Neural progenitor cell (in vitro differentiated cells): ENCODE measurements at regions not wholly inside any gene's neighbourhood (a gene's known extent, or its start where the extent isn't known, plus 50 kb on each side); places are given as distances from the start of the nearest gene placed in this dataset.

Experiments used
- DNase-seq: peaks from one replicate; pipeline ENCODE4 v3.0.0-alpha.2; 2016; ENCODE audit warnings: low spot score
- H2AFZ ChIP-seq: fragments of 200-600 bp; sonication (generic); replicated peaks from 2 replicates; pipeline ENCODE4 v1.6.1; 2016; ENCODE audit warnings: antibody characterized with exemption
- H3F3A ChIP-seq: fragments of 200-600 bp; sonication (generic); 2 replicates; pipeline ENCODE4 v1.6.1; 2016; ENCODE audit warnings: antibody characterized with exemption, low read depth
- H3K27ac ChIP-seq: fragments of 200-600 bp; sonication (generic); 2 replicates; pipeline ENCODE4 v1.5.1; 2016; ENCODE audit warnings: mild to moderate bottlenecking
- H3K27me3 ChIP-seq: fragments of 200-600 bp; sonication (generic); 2 replicates; pipeline ENCODE4 v1.6.1; 2016; ENCODE audit warnings: mild to moderate bottlenecking, moderate library complexity
- H3K36me3 ChIP-seq: fragments of 200-600 bp; sonication (generic); 2 replicates; pipeline ENCODE4 v1.5.1; 2016
- H3K4me1 ChIP-seq: fragments of 200-600 bp; sonication (generic); 2 replicates; pipeline ENCODE4 v1.6.1; 2016; ENCODE audit warnings: mixed run types
- H3K4me2 ChIP-seq: fragments of 200-600 bp; sonication (generic); 2 replicates; pipeline ENCODE4 v1.6.1; 2016
- H3K4me3 ChIP-seq: fragments of 200-600 bp; sonication (generic); 2 replicates; pipeline ENCODE4 v1.5.1; 2016
- H3K79me2 ChIP-seq: fragments of 200-600 bp; sonication (generic); 2 replicates; pipeline ENCODE4 v1.6.1; 2016; ENCODE audit warnings: low read depth
- H3K9ac ChIP-seq: fragments of 200-600 bp; sonication (generic); 2 replicates; pipeline ENCODE4 v1.6.1; 2016
- H3K9me3 ChIP-seq: fragments of 200-600 bp; sonication (generic); 2 replicates; pipeline ENCODE4 v1.5.1; 2016; ENCODE audit warnings: low read depth
- H4K20me1 ChIP-seq: fragments of 200-600 bp; sonication (generic); 2 replicates; pipeline ENCODE4 v1.6.1; 2016; ENCODE audit warnings: low read depth
- H3K27ac Mint-ChIP-seq: 3 replicates; pipeline ENCODE4 v1.8.0; 2021; ENCODE audit warnings: mixed read lengths
- H3K27me3 Mint-ChIP-seq: 2 replicates; pipeline ENCODE4 v1.8.0; 2022; ENCODE audit warnings: low read depth, mild to moderate bottlenecking, inconsistent platforms, moderate library complexity, mixed read lengths; ENCODE audit not compliant: insufficient read depth
- H3K36me3 Mint-ChIP-seq: 3 replicates; pipeline ENCODE4 v1.8.0; 2021; ENCODE audit warnings: mixed read lengths
- H3K4me1 Mint-ChIP-seq: 3 replicates; pipeline ENCODE4 v1.8.0; 2021; ENCODE audit warnings: mixed read lengths
- H3K4me3 Mint-ChIP-seq: 3 replicates; pipeline ENCODE4 v1.8.0; 2021; ENCODE audit warnings: mild to moderate bottlenecking, moderate library complexity, mixed read lengths
- H3K9me3 Mint-ChIP-seq: 3 replicates; pipeline ENCODE4 v1.8.0; 2020; ENCODE audit warnings: mixed read lengths
- EZH2 ChIP-seq: fragments of 200-600 bp; sonication (generic); IDR thresholded peaks from 2 replicates; pipeline ENCODE4 v1.6.1; 2017; ENCODE audit warnings: antibody characterized with exemption, mild to moderate bottlenecking, moderate library complexity
- EZH2phosphoT487 ChIP-seq: fragments of 200-600 bp; sonication (generic); IDR thresholded peaks from 2 replicates; pipeline ENCODE4 v1.6.1; 2017; ENCODE audit warnings: antibody characterized with exemption
- TF ChIP-seq, protein P1 (sequence below): fragments of 200-600 bp; sonication (generic); IDR thresholded peaks from 2 replicates; pipeline ENCODE4 v1.5.1; 2017; ENCODE audit warnings: antibody characterized with exemption, mild to moderate bottlenecking

DNA sequence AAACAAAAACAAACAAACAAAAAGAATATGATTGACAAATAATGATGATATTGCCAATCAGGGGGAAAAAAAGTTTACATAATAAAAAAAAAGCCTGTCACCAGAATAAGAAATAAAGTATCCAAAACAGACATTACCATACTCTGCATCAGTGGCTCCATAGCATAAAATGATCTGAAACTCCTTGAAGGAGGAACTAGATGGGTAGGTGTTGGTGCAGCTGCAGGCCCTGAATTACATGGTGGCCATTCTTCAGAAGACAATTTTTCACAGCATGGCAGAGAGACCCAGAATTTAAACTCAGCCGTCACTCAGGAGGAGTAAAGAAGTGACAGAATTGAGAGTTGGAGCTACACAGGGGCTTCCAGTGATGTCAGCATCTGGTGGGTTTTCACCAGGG is 60.2 kb downstream of the GLUL start:
- no peaks in the 10 kb centered on the region for H3K36me3 Mint-ChIP-seq
- no peaks in the 10 kb centered on the region for H4K20me1 ChIP-seq
- H3K27ac ChIP-seq = no peak overlapping the region
- no peak overlapping the region for H3K4me3 ChIP-seq
- no peaks in the 10 kb centered on the region for H3K27me3 ChIP-seq
- DNase-seq = no peak
- no peak overlapping the region for H3K4me3 Mint-ChIP-seq
- no peak overlapping the region for H2AFZ ChIP-seq
- no peaks in the 10 kb centered on the region for H3F3A ChIP-seq
- H3K9me3 Mint-ChIP-seq = peaks cover 2% of the 10 kb centered on the region
- no peak overlapping the region for H3K4me2 ChIP-seq
- H3K9ac ChIP-seq = no peak overlapping the region
- H3K4me1 Mint-ChIP-seq = peaks cover 17% of the 10 kb centered on the region
- peaks cover 14% of the 10 kb centered on the region for H3K4me1 ChIP-seq
- H3K27ac Mint-ChIP-seq = no peak overlapping the region
- H3K27me3 Mint-ChIP-seq = peaks cover 11% of the 10 kb centered on the region
- H3K79me2 ChIP-seq = no peaks in the 10 kb centered on the region
- H3K36me3 ChIP-seq = no peaks in the 10 kb centered on the region
- no peak for TF ChIP-seq EZH2
- H3K9me3 ChIP-seq = no peaks in the 10 kb centered on the region

- no peaks in the 10 kb centered on the region for H3F3A ChIP-seq
- no peak overlapping the region for H3K27ac ChIP-seq
- no peak for TF ChIP-seq EZH2
- TF ChIP-seq, protein P1, sequence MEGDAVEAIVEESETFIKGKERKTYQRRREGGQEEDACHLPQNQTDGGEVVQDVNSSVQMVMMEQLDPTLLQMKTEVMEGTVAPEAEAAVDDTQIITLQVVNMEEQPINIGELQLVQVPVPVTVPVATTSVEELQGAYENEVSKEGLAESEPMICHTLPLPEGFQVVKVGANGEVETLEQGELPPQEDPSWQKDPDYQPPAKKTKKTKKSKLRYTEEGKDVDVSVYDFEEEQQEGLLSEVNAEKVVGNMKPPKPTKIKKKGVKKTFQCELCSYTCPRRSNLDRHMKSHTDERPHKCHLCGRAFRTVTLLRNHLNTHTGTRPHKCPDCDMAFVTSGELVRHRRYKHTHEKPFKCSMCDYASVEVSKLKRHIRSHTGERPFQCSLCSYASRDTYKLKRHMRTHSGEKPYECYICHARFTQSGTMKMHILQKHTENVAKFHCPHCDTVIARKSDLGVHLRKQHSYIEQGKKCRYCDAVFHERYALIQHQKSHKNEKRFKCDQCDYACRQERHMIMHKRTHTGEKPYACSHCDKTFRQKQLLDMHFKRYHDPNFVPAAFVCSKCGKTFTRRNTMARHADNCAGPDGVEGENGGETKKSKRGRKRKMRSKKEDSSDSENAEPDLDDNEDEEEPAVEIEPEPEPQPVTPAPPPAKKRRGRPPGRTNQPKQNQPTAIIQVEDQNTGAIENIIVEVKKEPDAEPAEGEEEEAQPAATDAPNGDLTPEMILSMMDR = no peak
- TF ChIP-seq EZH2phosphoT487 = no peak
- H3K36me3 ChIP-seq = no peaks in the 10 kb centered on the region
- H3K4me3 Mint-ChIP-seq = no peak overlapping the region
- no peaks in the 10 kb centered on the region for H3K9me3 ChIP-seq
- no peak overlapping the region for H3K9ac ChIP-seq
- H3K4me1 ChIP-seq = peaks cover 13% of the 10 kb centered on the region
- H3K4me1 Mint-ChIP-seq = peaks cover 15% of the 10 kb centered on the region
- H3K27me3 ChIP-seq = no peaks in the 10 kb centered on the region
- no peaks in the 10 kb centered on the region for H3K79me2 ChIP-seq
- H3K27ac Mint-ChIP-seq = no peak overlapping the region
- H3K4me3 ChIP-seq = no peak overlapping the region
- H3K4me2 ChIP-seq = no peak overlapping the region
- no peaks in the 10 kb centered on the region for H3K36me3 Mint-ChIP-seq
- no peak for DNase-seq
- no peak overlapping the region for H2AFZ ChIP-seq
- H3K9me3 Mint-ChIP-seq = peaks cover 2% of the 10 kb centered on the region
- H3K27me3 Mint-ChIP-seq = peaks cover 11% of the 10 kb centered on the region
- H4K20me1 ChIP-seq = no peaks in the 10 kb centered on the region
Measured at GRCh38 chr1:182330303-182330702, 61.3 kb downstream of the GLUL start.

DNA sequence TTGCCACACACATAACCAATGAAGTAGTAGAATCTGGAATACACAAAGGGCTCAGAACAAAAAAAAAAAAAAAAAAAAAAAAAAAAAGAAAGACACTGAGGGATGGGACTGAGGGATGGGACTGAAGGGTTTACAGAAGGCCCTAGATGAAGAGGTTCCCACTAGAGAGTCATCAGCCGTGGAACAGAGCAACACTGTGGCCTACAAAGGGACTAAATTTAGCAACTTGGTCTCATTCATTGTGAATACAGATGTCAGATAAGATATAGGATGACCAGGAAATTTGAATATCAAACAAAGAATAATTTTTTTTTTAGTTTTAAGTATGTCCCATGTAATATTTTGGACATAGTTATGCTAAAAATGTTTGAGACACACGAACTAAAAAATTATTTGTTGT is 62.1 kb downstream of the GLUL start:
- H3K9me3 Mint-ChIP-seq = peaks cover 2% of the 10 kb centered on the region
- DNase-seq = no peak
- Histone ChIP-seq H4K20me1 (no peaks in the 10 kb centered on the region), H3K79me2 (no peaks in the 10 kb centered on the region), H3K4me2 (no peak overlapping the region), H3K9ac (no peak overlapping the region), H3K9me3 (no peaks in the 10 kb centered on the region), H2AFZ (no peak overlapping the region), H3K27ac (no peak overlapping the region), H3K36me3 (no peaks in the 10 kb centered on the region), H3F3A (no peaks in the 10 kb centered on the region), H3K4me3 (no peak overlapping the region), H3K4me1 (peaks cover 13% of the 10 kb centered on the region), H3K27me3 (no peaks in the 10 kb centered on the region)
- TF ChIP-seq EZH2 = no peak
- TF ChIP-seq, protein P1 = no peak
- TF ChIP-seq EZH2phosphoT487 = no peak
- no peaks in the 10 kb centered on the region for H3K36me3 Mint-ChIP-seq
- peaks cover 9% of the 10 kb centered on the region for H3K27me3 Mint-ChIP-seq
- H3K27ac Mint-ChIP-seq = no peak overlapping the region
- peaks cover 15% of the 10 kb centered on the region for H3K4me1 Mint-ChIP-seq
- H3K4me3 Mint-ChIP-seq = no peak overlapping the region

GRCh38 chr1:182328591-182328990 is 63.0 kb downstream of the GLUL start:
- H3K27me3 ChIP-seq = no peaks in the 10 kb centered on the region
- Mint-ChIP-seq H3K9me3 (peaks cover 2% of the 10 kb centered on the region), H3K4me3 (no peak overlapping the region), H3K27ac (no peak overlapping the region), H3K27me3 (peaks cover 10% of the 10 kb centered on the region), H3K4me1 (peaks cover 9% of the 10 kb centered on the region), H3K36me3 (no peaks in the 10 kb centered on the region)
- no peak overlapping the region for H3K4me3 ChIP-seq
- H3K79me2 ChIP-seq = no peaks in the 10 kb centered on the region
- no peaks in the 10 kb centered on the region for H3F3A ChIP-seq
- no peak for TF ChIP-seq EZH2phosphoT487
- TF ChIP-seq, protein P1 = no peak
- no peaks in the 10 kb centered on the region for H3K36me3 ChIP-seq
- H3K27ac ChIP-seq = no peak overlapping the region
- H2AFZ ChIP-seq = no peak overlapping the region
- H3K4me2 ChIP-seq = no peak overlapping the region
- H4K20me1 ChIP-seq = no peaks in the 10 kb centered on the region
- no peak overlapping the region for H3K9ac ChIP-seq
- no peaks in the 10 kb centered on the region for H3K9me3 ChIP-seq
- peaks cover 9% of the 10 kb centered on the region for H3K4me1 ChIP-seq
- no peak for DNase-seq
